ENCODE measurements at regions not wholly inside any gene's neighbourhood (a gene's known extent, or its start where the extent isn't known, plus 50 kb on each side); places are given as distances from the start of the nearest gene placed in this dataset.

GRCh38 chr1:204758601-204759000 lies 73.1 kb upstream of the LRRN2 start:
- no peak for TF ChIP-seq MXD4 (CRISPR knock-in tag; IDR thresholded peaks at IDR 0.05)
- no peak for TF ChIP-seq PBX3 (CRISPR knock-in tag; IDR thresholded peaks at IDR 0.05; ENCODE audit: borderline replicate concordance)
- TF ChIP-seq ASH2L (IDR thresholded peaks at IDR 0.05; ENCODE audit: insufficient read length, low read depth, low read length): no peak
- TF ChIP-seq ZNF7 (CRISPR knock-in tag; IDR thresholded peaks at IDR 0.05): no peak
- no peak for TF ChIP-seq DPF2 (CRISPR knock-in tag; IDR thresholded peaks at IDR 0.05; ENCODE audit: borderline replicate concordance, low read depth)
- no peak for TF ChIP-seq CBX2 (IDR thresholded peaks at IDR 0.05; ENCODE audit: low read depth, low read length)
- no peak for TF ChIP-seq CBX2 (CRISPR knock-in tag; IDR thresholded peaks at IDR 0.05; ENCODE audit: low read depth)
- no peak for TF ChIP-seq ZBTB21 (CRISPR knock-in tag; IDR thresholded peaks at IDR 0.05)
- no peak for TF ChIP-seq ZMYM4 (CRISPR knock-in tag; IDR thresholded peaks at IDR 0.05)
- TF ChIP-seq ZNF543 (CRISPR knock-in tag; IDR thresholded peaks at IDR 0.05): no peak
- TF ChIP-seq BCL6 (CRISPR knock-in tag; IDR thresholded peaks at IDR 0.05): no peak
- no peak for TF ChIP-seq ZNF460 (CRISPR knock-in tag; IDR thresholded peaks at IDR 0.05; ENCODE audit: borderline replicate concordance)
- TF ChIP-seq IKZF1 (IDR thresholded peaks at IDR 0.05): no peak
- no peak for TF ChIP-seq E2F1 (CRISPR knock-in tag; IDR thresholded peaks at IDR 0.05)
